Prostate gland (tissue), 2 donors: ENCODE measurements at regions not wholly inside any gene's neighbourhood (a gene's known extent, or its start where the extent isn't known, plus 50 kb on each side); places are given as distances from the start of the nearest gene placed in this dataset.

Experiments used
- DNase-seq: peaks from one replicate; pipeline ENCODE4 v3.0.0-alpha.2; 2019; ENCODE audit warnings: low spot score
- H3K27ac ChIP-seq, 2 donors: fragments of 200-600 bp; sonication (generic); 2 replicates each; pipeline ENCODE4 v1.5.1; 2017 to 2019
- H3K27me3 ChIP-seq: fragments of 200-600 bp; sonication (generic); replicated peaks from 2 replicates; pipeline ENCODE4 v1.5.1; 2019; ENCODE audit not compliant: insufficient read depth
- H3K36me3 ChIP-seq, 2 donors: fragments of 200-600 bp; sonication (generic); 1 replicate in 1 of 2; 2 replicates in 1 of 2; pipeline versions ENCODE4 v1.5.1 to v1.8.1; 2017 to 2019
- H3K4me1 ChIP-seq: fragments of 200-600 bp; sonication (generic); replicated peaks from 2 replicates; pipeline ENCODE4 v1.5.1; 2019
- H3K4me3 ChIP-seq, 2 donors: fragments of 200-600 bp; sonication (generic); 2 replicates each; pipeline ENCODE4 v1.5.1; 2017 to 2019
- H3K9me3 ChIP-seq: fragments of 200-600 bp; sonication (generic); 2 replicates; pipeline ENCODE4 v1.5.1; 2017
- CTCF ChIP-seq, 4 experiments: fragments of 200-600 bp in 2 of 4; fragments of 450-650 bp in 2 of 4; sonication (generic) in 2 of 4; IDR thresholded peaks; 1 replicate in 3 of 4; 2 replicates in 1 of 4; pipeline ENCODE4 v1.5.1; 2016 to 2019; ENCODE audit warnings: antibody characterized with exemption in 4 of 4, mild to moderate bottlenecking in 2 of 4, moderate library complexity in 2 of 4
- POLR2A ChIP-seq: fragments of 450-650 bp; IDR thresholded peaks from one replicate; pipeline ENCODE4 v1.6.1; 2016; ENCODE audit warnings: antibody characterized with exemption, mild to moderate bottlenecking
- POLR2AphosphoS5 ChIP-seq: sonication (generic); formaldehyde crosslinking; IDR thresholded peaks from one replicate; pipeline ENCODE4 v1.6.1; 2017; ENCODE audit warnings: antibody characterized with exemption
- WGBS: methylation state at CpG from one replicate; pipeline ENCODE4 v1.1.5; 2018; 5-methylcytosine and 5-hydroxymethylcytosine counted together
- intact Hi-C: fragments of 100-400 bp; cut with DNase I; formaldehyde crosslinking; loops from one replicate; pipeline ENCODE4 v1.14.2; 2022

GRCh38 chr5:135203019-135203418 lies 169.0 kb upstream of the PITX1 start:
- Histone ChIP-seq H3K4me3 (no peak overlapping the region), H3K4me1 (no peaks in the 10 kb centered on the region), H3K27ac (no peak overlapping the region), H3K27me3 (no peaks in the 10 kb centered on the region), H3K36me3 (no peaks in the 10 kb centered on the region), H3K9me3 (no peaks in the 10 kb centered on the region)
- WGBS, result 97% methylated on average over 2 of the region's 2 CpGs
- intact Hi-C loops, result no loop called here
- DNase-seq, result no peak
- TF ChIP-seq POLR2AphosphoS5, result no peak
- no peak for TF ChIP-seq CTCF (IDR thresholded peaks at IDR 0.05)
- no peak for TF ChIP-seq POLR2A

GRCh38 chr5:135199919-135200318 lies 165.9 kb upstream of the PITX1 start:
- no peaks in the 10 kb centered on the region for H3K36me3 ChIP-seq
- no peaks in the 10 kb centered on the region for H3K9me3 ChIP-seq
- intact Hi-C loops, result no loop called here
- no peak overlapping the region for H3K4me3 ChIP-seq
- no peaks in the 10 kb centered on the region for H3K4me1 ChIP-seq
- no peak for DNase-seq
- no peaks in the 10 kb centered on the region for H3K27me3 ChIP-seq
- TF ChIP-seq POLR2A (no peak), POLR2AphosphoS5 (no peak), CTCF (IDR thresholded peaks at IDR 0.05) (no peak)
- H3K27ac ChIP-seq, result no peak overlapping the region
- 75% methylated on average over 1 of the region's 1 CpG for WGBS

- no peak overlapping the region for H3K27ac ChIP-seq
- no peak overlapping the region for H3K4me3 ChIP-seq
- intact Hi-C loops, result no loop called here
- WGBS, result 71% methylated on average over 1 of the region's 1 CpG
- no peak for TF ChIP-seq POLR2A
- TF ChIP-seq POLR2AphosphoS5, result no peak
- no peak for TF ChIP-seq CTCF (IDR thresholded peaks at IDR 0.05)
- H3K27me3 ChIP-seq, result no peaks in the 10 kb centered on the region
- no peaks in the 10 kb centered on the region for H3K36me3 ChIP-seq
- no peaks in the 10 kb centered on the region for H3K4me1 ChIP-seq
- DNase-seq, result no peak
- no peaks in the 10 kb centered on the region for H3K9me3 ChIP-seq
Measured at GRCh38 chr5:135196483-135196882, 162.5 kb upstream of the PITX1 start.

DNA sequence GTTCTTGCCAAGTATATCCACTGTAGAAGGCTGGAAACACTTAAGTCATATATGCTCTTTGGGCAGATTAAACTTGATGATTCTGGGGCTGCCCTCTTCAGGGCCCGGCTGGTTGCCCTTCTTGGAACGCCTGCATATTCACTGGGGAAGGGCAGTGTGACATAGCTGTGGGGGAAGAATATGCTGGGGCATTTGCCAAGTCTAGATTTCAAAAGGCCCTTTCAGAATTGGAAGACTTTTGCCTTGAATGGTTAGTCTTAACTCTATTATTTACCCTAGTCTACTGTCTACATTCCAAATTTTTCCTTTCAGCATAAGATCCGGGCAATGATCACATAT lies 161.2 kb upstream of the PITX1 start:
- no peaks in the 10 kb centered on the region for H3K36me3 ChIP-seq
- DNase-seq, result no peak
- H3K4me1 ChIP-seq, result no peaks in the 10 kb centered on the region
- no peaks in the 10 kb centered on the region for H3K9me3 ChIP-seq
- TF ChIP-seq POLR2AphosphoS5 (no peak), POLR2A (no peak), CTCF (IDR thresholded peaks at IDR 0.05) (no peak)
- H3K4me3 ChIP-seq, result no peak overlapping the region
- intact Hi-C loops, result no loop called here
- no peak overlapping the region for H3K27ac ChIP-seq
- WGBS, result 76% methylated on average over 3 of the region's 3 CpGs
- H3K27me3 ChIP-seq, result no peaks in the 10 kb centered on the region

- no peaks in the 10 kb centered on the region for H3K36me3 ChIP-seq
- WGBS, result 68% methylated on average over 4 of the region's 4 CpGs
- no peak for DNase-seq
Measured at GRCh38 chr5:135194573-135195269, 160.7 kb upstream of the PITX1 start.

More at GRCh38 chr5:135194573-135195269, 160.7 kb upstream of the PITX1 start:
- H3K27me3 ChIP-seq, result no peaks in the 10 kb centered on the region
- no peak overlapping the region for H3K27ac ChIP-seq
- H3K9me3 ChIP-seq, result no peaks in the 10 kb centered on the region
- TF ChIP-seq CTCF (IDR thresholded peaks at IDR 0.05), result no peak
- H3K4me1 ChIP-seq, result no peaks in the 10 kb centered on the region
- no peak overlapping the region for H3K4me3 ChIP-seq
- intact Hi-C loops, result loop anchor here (5.0 kb wide), 2 partner anchors 182 to 287 kb away; partner anchors contain the start of gene PCBD2
